HG03558 (cell line): ENCODE measurements at regions not wholly inside any gene's neighbourhood (a gene's known extent, or its start where the extent isn't known, plus 50 kb on each side); places are given as distances from the start of the nearest gene placed in this dataset.
"Not testable (repeated sequence)": the region's sequence is repeated elsewhere in the genome, so short reads cannot be mapped to it uniquely, and the experiment has no call there.

Experiments used
- ATAC-seq: cut with Tn5 transposase; IDR thresholded peaks from one replicate; pipeline ENCODE4 v1.9.1; 2021; ENCODE audit warnings: moderate number of reproducible peaks; ENCODE audit not compliant: unreplicated experiment; ENCODE audit errors: extremely low read depth

- ATAC-seq: no peak
These were observed 1777.5 kb downstream of the BRINP3 start for GRCh38 chr1:188700116-188700515.

- no peak for ATAC-seq
These were observed 1770.9 kb downstream of the BRINP3 start for GRCh38 chr1:188706742-188707141.

GRCh38 chr1:188708795-188709535, 1768.7 kb downstream of the BRINP3 start:
- ATAC-seq: no peak

GRCh38 chr1:188715566-188715965, 1762.1 kb downstream of the BRINP3 start:
- ATAC-seq: no peak

GRCh38 chr1:188719735-188720134, 1757.9 kb downstream of the BRINP3 start:
- ATAC-seq: no peak

GRCh38 chr1:188723332-188724020, 1754.2 kb downstream of the BRINP3 start:
- ATAC-seq: no peak

- no peak for ATAC-seq
These were observed 1748.6 kb downstream of the BRINP3 start for GRCh38 chr1:188729039-188729438.

- ATAC-seq: no peak
These were observed 1742.1 kb downstream of the BRINP3 start for GRCh38 chr1:188735567-188735966.

GRCh38 chr1:188749275-188749674, 1728.4 kb downstream of the BRINP3 start:
- not testable (repeated sequence) for ATAC-seq

GRCh38 chr1:188752027-188752426, 1725.6 kb downstream of the BRINP3 start:
- not testable (repeated sequence) for ATAC-seq

GRCh38 chr1:188757747-188758146, 1719.9 kb downstream of the BRINP3 start:
- ATAC-seq: not testable (repeated sequence)

GRCh38 chr1:188761226-188761625, 1716.4 kb downstream of the BRINP3 start:
- no peak for ATAC-seq

GRCh38 chr1:188762166-188762743, 1715.4 kb downstream of the BRINP3 start:
- ATAC-seq: no peak

- no peak for ATAC-seq
These were observed 1714.1 kb downstream of the BRINP3 start for GRCh38 chr1:188763541-188763940.

- no peak for ATAC-seq
These were observed 1708.5 kb downstream of the BRINP3 start for GRCh38 chr1:188769181-188769580.

- ATAC-seq: no peak
These were observed 1707.7 kb downstream of the BRINP3 start for GRCh38 chr1:188769936-188770335.

GRCh38 chr1:188778578-188778977, 1699.1 kb downstream of the BRINP3 start:
- ATAC-seq: no peak

- peak; percentile 68 for ATAC-seq
These were observed 1695.3 kb downstream of the BRINP3 start for GRCh38 chr1:188782220-188782841.

- ATAC-seq: no peak
These were observed 1682.7 kb downstream of the BRINP3 start for GRCh38 chr1:188794969-188795368.

- ATAC-seq: not testable (repeated sequence)
These were observed 1665.5 kb downstream of the BRINP3 start for GRCh38 chr1:188812153-188812552.
